NT2/D1 (cell line): ENCODE measurements at regions not wholly inside any gene's neighbourhood (a gene's known extent, or its start where the extent isn't known, plus 50 kb on each side); places are given as distances from the start of the nearest gene placed in this dataset.

Experiments used
- DNase-seq: peaks from one replicate; pipeline ENCODE4 v3.0.0-alpha.2; 2011; ENCODE audit warnings: low read depth, low spot score
- H3K27me3 ChIP-seq: 2 replicates; pipeline ENCODE4 v1.6.0; 2011; ENCODE audit warnings: mild to moderate bottlenecking; ENCODE audit not compliant: insufficient read length, insufficient read depth
- H3K36me3 ChIP-seq: 2 replicates; pipeline ENCODE4 v1.6.1; 2011; ENCODE audit warnings: mild to moderate bottlenecking, low read length, mixed read lengths; ENCODE audit not compliant: insufficient read depth, insufficient read length
- H3K4me1 ChIP-seq: 2 replicates; pipeline ENCODE4 v1.5.1; 2011; ENCODE audit not compliant: insufficient read depth, insufficient read length
- H3K4me3 ChIP-seq: 2 replicates; pipeline ENCODE4 v1.5.1; 2011; ENCODE audit warnings: low read depth; ENCODE audit not compliant: insufficient read length
- H3K9ac ChIP-seq: 2 replicates; pipeline ENCODE4 v1.6.0; 2011; ENCODE audit warnings: low read depth; ENCODE audit not compliant: insufficient read length
- H3K9me3 ChIP-seq: 2 replicates; pipeline ENCODE4 v1.5.1; 2011; ENCODE audit warnings: mild to moderate bottlenecking, low read length; ENCODE audit not compliant: insufficient read depth
- SUZ12 ChIP-seq: IDR thresholded peaks from 2 replicates; pipeline ENCODE4 v1.6.1; 2011; ENCODE audit not compliant: insufficient read length, insufficient read depth; ENCODE audit errors: extremely low read depth
- YY1 ChIP-seq: IDR thresholded peaks from 2 replicates; pipeline ENCODE4 v1.6.1; 2011; ENCODE audit not compliant: insufficient read length, insufficient read depth
- ZNF274 ChIP-seq: IDR thresholded peaks from 2 replicates; pipeline ENCODE4 v1.6.1; 2011; ENCODE audit warnings: mild to moderate bottlenecking, low read depth, low read length

- Histone ChIP-seq H3K9ac (no peak overlapping the region), H3K4me1 (no peaks in the 10 kb centered on the region), H3K27me3 (no peaks in the 10 kb centered on the region), H3K36me3 (no peaks in the 10 kb centered on the region), H3K4me3 (no peak overlapping the region), H3K9me3 (no peaks in the 10 kb centered on the region)
- DNase-seq, result no peak
- TF ChIP-seq SUZ12 (no peak), ZNF274 (no peak), YY1 (no peak)
Observed at GRCh38 chr3:177973241-177973840, 562.9 kb upstream of the KCNMB2 start.

GRCh38 chr3:177976241-177976640, 560.0 kb upstream of the KCNMB2 start:
- no peaks in the 10 kb centered on the region for H3K36me3 ChIP-seq
- no peaks in the 10 kb centered on the region for H3K27me3 ChIP-seq
- H3K9ac ChIP-seq, result no peak overlapping the region
- no peak overlapping the region for H3K4me3 ChIP-seq
- TF ChIP-seq SUZ12 (no peak), ZNF274 (no peak), YY1 (no peak)
- no peaks in the 10 kb centered on the region for H3K4me1 ChIP-seq
- DNase-seq, result no peak
- no peaks in the 10 kb centered on the region for H3K9me3 ChIP-seq

- no peak overlapping the region for H3K9ac ChIP-seq
- H3K9me3 ChIP-seq, result no peaks in the 10 kb centered on the region
- H3K36me3 ChIP-seq, result no peaks in the 10 kb centered on the region
- no peaks in the 10 kb centered on the region for H3K4me1 ChIP-seq
- TF ChIP-seq ZNF274, result no peak
- TF ChIP-seq YY1, result no peak
- H3K27me3 ChIP-seq, result no peaks in the 10 kb centered on the region
- DNase-seq, result no peak
- no peak overlapping the region for H3K4me3 ChIP-seq
Observed at GRCh38 chr3:177976866-177977265, 559.4 kb upstream of the KCNMB2 start.

- TF ChIP-seq ZNF274, result no peak
- no peak for TF ChIP-seq SUZ12
- TF ChIP-seq YY1, result no peak
- H3K4me3 ChIP-seq, result no peak overlapping the region
- no peaks in the 10 kb centered on the region for H3K9me3 ChIP-seq
- no peaks in the 10 kb centered on the region for H3K4me1 ChIP-seq
- H3K27me3 ChIP-seq, result no peaks in the 10 kb centered on the region
- no peaks in the 10 kb centered on the region for H3K36me3 ChIP-seq
- no peak overlapping the region for H3K9ac ChIP-seq
- no peak for DNase-seq
Observed at GRCh38 chr3:177977381-177978158, 558.7 kb upstream of the KCNMB2 start.

GRCh38 chr3:177978946-177979345, 557.3 kb upstream of the KCNMB2 start:
- Histone ChIP-seq H3K4me3 (no peak overlapping the region), H3K9ac (no peak overlapping the region), H3K27me3 (no peaks in the 10 kb centered on the region), H3K9me3 (no peaks in the 10 kb centered on the region), H3K36me3 (no peaks in the 10 kb centered on the region), H3K4me1 (no peaks in the 10 kb centered on the region)
- no peak for TF ChIP-seq SUZ12
- TF ChIP-seq ZNF274, result no peak
- TF ChIP-seq YY1, result no peak
- DNase-seq, result no peak

- DNase-seq, result no peak
Observed at GRCh38 chr3:177979703-177980102, 556.5 kb upstream of the KCNMB2 start.

GRCh38 chr3:177981576-177981975, 554.7 kb upstream of the KCNMB2 start:
- Histone ChIP-seq H3K9me3 (no peaks in the 10 kb centered on the region), H3K4me1 (no peaks in the 10 kb centered on the region), H3K27me3 (no peaks in the 10 kb centered on the region), H3K9ac (no peak overlapping the region), H3K4me3 (no peak overlapping the region), H3K36me3 (no peaks in the 10 kb centered on the region)
- no peak for TF ChIP-seq YY1
- TF ChIP-seq ZNF274, result no peak
- TF ChIP-seq SUZ12, result no peak
- DNase-seq, result no peak

More at GRCh38 chr3:177979703-177980102, 556.5 kb upstream of the KCNMB2 start:
- Histone ChIP-seq H3K9ac (no peak overlapping the region), H3K4me3 (no peak overlapping the region), H3K27me3 (no peaks in the 10 kb centered on the region), H3K4me1 (no peaks in the 10 kb centered on the region), H3K36me3 (no peaks in the 10 kb centered on the region), H3K9me3 (no peaks in the 10 kb centered on the region)
- TF ChIP-seq SUZ12, result no peak
- TF ChIP-seq YY1, result no peak
- no peak for TF ChIP-seq ZNF274
